Activated CD8-positive, alpha-beta T cell treated with anti-CD3 and anti-CD28 coated beads for 36 hours (primary cell): ENCODE measurements at regions not wholly inside any gene's neighbourhood (a gene's known extent, or its start where the extent isn't known, plus 50 kb on each side); places are given as distances from the start of the nearest gene placed in this dataset.

Experiments
- ATAC-seq: fragments of 200-7000 bp; cut with Tn5 transposase; one replicate; pipeline ENCODE4 v1.10.0; 2021; ENCODE audit warnings: mild to moderate bottlenecking, moderate library complexity
- CTCF ChIA-PET: fragments of 350-600 bp; sonication (Branson Sonifier 250); formaldehyde crosslinking; loops from one replicate; lab custom pipeline; 2021; ENCODE audit warnings: antibody characterized with exemption; lab: Charles Lee
- POLR2A ChIA-PET: fragments of 350-600 bp; sonication (Branson Sonifier 250); formaldehyde crosslinking; loops from one replicate; lab custom pipeline; 2021; ENCODE audit warnings: antibody characterized with exemption; lab: Charles Lee
- DNase-seq: peaks from one replicate; pipeline ENCODE4 v3.0.0-alpha.2; 2020
- H3K27ac Mint-ChIP-seq: one replicate; pipeline ENCODE4 v1.8.0; 2021; ENCODE audit warnings: mild to moderate bottlenecking, mixed read lengths
- H3K27me3 Mint-ChIP-seq: one replicate; pipeline ENCODE4 v1.8.0; 2021; ENCODE audit warnings: mixed read lengths
- H3K36me3 Mint-ChIP-seq: one replicate; pipeline ENCODE4 v1.8.0; 2021; ENCODE audit warnings: low read depth, mixed read lengths
- H3K4me1 Mint-ChIP-seq: one replicate; pipeline ENCODE4 v1.8.0; 2021; ENCODE audit warnings: low read depth, mixed read lengths
- H3K4me3 Mint-ChIP-seq: one replicate; pipeline ENCODE4 v1.8.0; 2021; ENCODE audit warnings: mild to moderate bottlenecking, moderate library complexity, mixed read lengths
- H3K9me3 Mint-ChIP-seq: one replicate; pipeline ENCODE4 v1.8.0; 2021; ENCODE audit warnings: mixed read lengths
- CTCF ChIP-seq: fragments of 200-600 bp; IDR thresholded peaks from one replicate; pipeline ENCODE4 v1.8.0; 2022; ENCODE audit warnings: antibody characterized with exemption, mild to moderate bottlenecking
- intact Hi-C: fragments of 100-400 bp; cut with micrococcal nuclease; formaldehyde crosslinking; loops from one replicate; pipeline ENCODE4 v1.10.0; 2022

- DNase-seq: no peak
- intact Hi-C loops: no loop called here
- H3K9me3 Mint-ChIP-seq: no peaks in the 10 kb centered on the region
- TF ChIP-seq CTCF: no peak
- H3K27me3 Mint-ChIP-seq: peaks cover 16% of the 10 kb centered on the region
- POLR2A ChIA-PET: no interaction called here
- H3K36me3 Mint-ChIP-seq: no peaks in the 10 kb centered on the region
- H3K27ac Mint-ChIP-seq: no peak overlapping the region
- no peak for ATAC-seq
- H3K4me1 Mint-ChIP-seq: no peaks in the 10 kb centered on the region
- CTCF ChIA-PET: no interaction called here
- H3K4me3 Mint-ChIP-seq: no peak overlapping the region
Measured at GRCh38 chr6:871503-871902, 178.6 kb upstream of the EXOC2 start.

GRCh38 chr6:870096-870495 lies 177.2 kb upstream of the EXOC2 start:
- ChIA-PET CTCF (no interaction called here), POLR2A (no interaction called here)
- ATAC-seq (no peak), DNase-seq (no peak)
- Mint-ChIP-seq H3K9me3 (no peaks in the 10 kb centered on the region), H3K4me3 (no peak overlapping the region), H3K36me3 (no peaks in the 10 kb centered on the region), H3K4me1 (no peaks in the 10 kb centered on the region), H3K27me3 (peaks cover 17% of the 10 kb centered on the region), H3K27ac (no peak overlapping the region)
- intact Hi-C loops: no loop called here
- TF ChIP-seq CTCF: no peak

GRCh38 chr6:868201-868600 lies 175.3 kb upstream of the EXOC2 start:
- no peak overlapping the region for H3K27ac Mint-ChIP-seq
- no peaks in the 10 kb centered on the region for H3K9me3 Mint-ChIP-seq
- H3K36me3 Mint-ChIP-seq: no peaks in the 10 kb centered on the region
- DNase-seq (no peak), ATAC-seq (no peak)
- intact Hi-C loops: no loop called here
- ChIA-PET CTCF (no interaction called here), POLR2A (no interaction called here)
- TF ChIP-seq CTCF: no peak
- H3K4me1 Mint-ChIP-seq: no peaks in the 10 kb centered on the region
- peaks cover 19% of the 10 kb centered on the region for H3K27me3 Mint-ChIP-seq
- H3K4me3 Mint-ChIP-seq: no peak overlapping the region

GRCh38 chr6:867378-867777 lies 174.4 kb upstream of the EXOC2 start:
- Mint-ChIP-seq H3K4me1 (no peaks in the 10 kb centered on the region), H3K27me3 (peaks cover 16% of the 10 kb centered on the region), H3K4me3 (no peak overlapping the region), H3K9me3 (no peaks in the 10 kb centered on the region), H3K36me3 (no peaks in the 10 kb centered on the region), H3K27ac (no peak overlapping the region)
- no peak for ATAC-seq
- no peak for TF ChIP-seq CTCF
- intact Hi-C loops: no loop called here
- CTCF ChIA-PET: no interaction called here
- POLR2A ChIA-PET: no interaction called here
- DNase-seq: no peak

- Mint-ChIP-seq H3K27ac (no peak overlapping the region), H3K9me3 (no peaks in the 10 kb centered on the region), H3K4me3 (no peak overlapping the region), H3K4me1 (no peaks in the 10 kb centered on the region), H3K36me3 (no peaks in the 10 kb centered on the region), H3K27me3 (peaks cover 20% of the 10 kb centered on the region)
- no peak for TF ChIP-seq CTCF
- ATAC-seq: no peak
- intact Hi-C loops: no loop called here
- DNase-seq: no peak
- ChIA-PET POLR2A (no interaction called here), CTCF (no interaction called here)
Measured at GRCh38 chr6:866316-866715, 173.4 kb upstream of the EXOC2 start.
